Gastroesophageal sphincter (tissue), 3 donors: ENCODE measurements at regions not wholly inside any gene's neighbourhood (a gene's known extent, or its start where the extent isn't known, plus 50 kb on each side); places are given as distances from the start of the nearest gene placed in this dataset.

Experiments
- CTCF ChIP-seq, 4 experiments: fragments of 200-600 bp in 2 of 4; fragments of 450-650 bp in 2 of 4; sonication (generic) in 1 of 4; IDR thresholded peaks; one replicate each; pipeline ENCODE4 v1.5.1; 2017 to 2019; ENCODE audit warnings: antibody characterized with exemption in 4 of 4, mild to moderate bottlenecking in 2 of 4, moderate library complexity in 2 of 4
- EP300 ChIP-seq: sonication (generic); formaldehyde crosslinking; IDR thresholded peaks from one replicate; pipeline ENCODE4 v1.6.1; 2017; ENCODE audit warnings: antibody characterized with exemption, mild to moderate bottlenecking
- POLR2A ChIP-seq, 2 donors: fragments of 450-650 bp; IDR thresholded peaks; one replicate each; pipeline ENCODE4 v1.6.1; 2017; ENCODE audit warnings: antibody characterized with exemption in 2 of 2, mild to moderate bottlenecking in 2 of 2, moderate library complexity in 1 of 2

- TF ChIP-seq POLR2A (IDR thresholded peaks at IDR 0.05) (no peak), EP300 (no peak), CTCF (IDR thresholded peaks at IDR 0.05) (no peak)
Observed at GRCh38 chr2:13694673-13695072, 937.8 kb upstream of the LRATD1 start.
